IPS-NIHi7 (cell line): ENCODE measurements at regions not wholly inside any gene's neighbourhood (a gene's known extent, or its start where the extent isn't known, plus 50 kb on each side); places are given as distances from the start of the nearest gene placed in this dataset.

ENCODE experiments used
- DNase-seq: peaks from one replicate; pipeline ENCODE4 v3.0.0; 2012; ENCODE audit warnings: mixed read lengths; ENCODE audit errors: extremely low spot score

DNA sequence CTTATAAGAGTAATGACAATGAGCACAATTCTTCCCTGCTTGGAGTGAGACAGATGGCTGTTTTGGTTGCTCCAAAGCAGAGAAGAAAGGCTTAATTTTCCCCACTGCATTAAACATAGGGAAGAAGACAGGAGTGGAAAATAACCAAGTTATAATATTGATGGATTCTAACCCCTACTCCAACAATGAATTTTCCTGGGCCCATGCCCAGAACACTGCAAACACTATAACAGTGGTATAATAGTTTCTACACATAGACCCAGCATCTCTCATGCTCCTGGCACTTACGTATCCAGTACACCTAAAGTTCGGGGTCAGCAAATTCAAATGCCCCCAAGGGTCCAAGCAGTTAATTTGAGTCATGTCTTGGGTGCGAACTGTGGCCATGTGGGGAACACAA lies 613.4 kb downstream of the PLCL1 start:
- no peak for DNase-seq

DNA sequence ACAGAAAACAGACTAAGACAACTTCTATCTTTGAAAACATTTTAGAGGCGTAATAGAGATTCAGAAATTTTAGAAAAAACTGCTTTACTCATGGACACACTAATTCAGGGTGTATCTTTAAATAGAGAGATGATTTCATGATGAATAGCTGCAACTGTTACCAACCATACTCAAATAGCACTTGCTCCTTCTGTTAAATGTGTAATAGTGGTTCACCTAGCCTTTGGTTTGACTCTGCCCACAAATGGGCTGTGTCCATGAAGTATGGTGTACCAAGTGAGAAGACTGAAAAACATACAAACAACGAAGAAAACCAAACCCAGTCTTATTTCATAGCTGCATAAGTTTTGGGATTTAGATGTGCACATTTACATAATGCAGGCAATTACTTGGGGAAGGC lies 610.6 kb downstream of the PLCL1 start:
- DNase-seq: no peak

DNA sequence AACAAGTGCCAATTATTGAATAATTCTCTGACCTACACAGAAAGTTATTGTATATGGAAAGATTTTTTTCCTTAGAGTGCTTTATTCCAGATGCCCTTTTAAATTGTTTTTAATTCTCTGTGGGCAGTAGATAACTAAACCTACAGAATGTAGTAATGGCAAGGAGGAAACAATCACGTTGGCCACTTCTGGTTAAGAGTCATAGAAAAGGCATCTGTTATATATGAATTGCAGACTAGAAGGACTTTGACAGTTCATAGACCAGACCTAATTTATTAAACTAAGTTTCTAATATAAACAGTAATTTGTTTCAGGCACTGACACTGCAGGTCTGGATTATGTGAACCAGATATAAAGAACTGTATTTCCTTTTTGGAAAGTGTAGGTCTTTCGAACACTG lies 607.5 kb downstream of the PLCL1 start:
- DNase-seq: no peak

DNA sequence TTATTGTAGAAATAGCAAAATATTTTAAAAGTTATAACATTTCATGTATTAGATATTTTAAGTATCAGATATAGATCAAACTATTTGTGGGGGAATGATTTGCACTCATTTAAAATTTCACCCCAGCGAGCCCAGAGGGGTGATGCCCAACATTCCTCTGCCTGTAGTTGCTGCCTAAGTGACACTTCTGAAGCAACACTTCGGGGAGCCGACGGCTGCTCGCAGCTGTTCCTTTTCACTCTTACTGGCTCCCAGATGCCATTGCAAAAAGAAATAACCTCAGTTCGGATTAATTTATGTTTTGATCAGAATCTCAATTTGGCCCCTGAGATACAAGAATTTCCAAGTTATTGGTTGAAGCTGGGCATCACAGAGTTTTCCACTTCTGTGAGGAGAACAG lies 603.8 kb downstream of the PLCL1 start:
- DNase-seq: no peak

DNA sequence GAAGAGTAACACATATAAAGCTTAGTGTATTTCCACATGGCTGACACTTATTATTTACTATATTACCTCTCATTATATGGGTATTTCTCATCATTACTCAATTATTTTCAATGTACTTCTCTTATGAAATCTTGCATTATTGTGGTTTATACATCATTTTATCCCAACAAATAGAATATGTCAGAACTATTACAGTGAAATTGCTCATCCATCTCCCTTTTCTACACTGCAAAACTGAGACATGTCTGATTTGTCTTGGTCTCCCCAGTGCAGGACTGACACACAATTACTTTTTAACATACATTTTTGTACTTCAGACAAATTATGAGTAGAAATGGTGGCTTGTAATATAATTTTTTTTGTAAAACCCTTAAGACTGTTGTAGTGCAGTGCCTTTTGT lies 600.9 kb downstream of the PLCL1 start:
- no peak for DNase-seq

GRCh38 chr2:198401644-198402043 lies 597.3 kb downstream of the PLCL1 start:
- no peak for DNase-seq

DNA sequence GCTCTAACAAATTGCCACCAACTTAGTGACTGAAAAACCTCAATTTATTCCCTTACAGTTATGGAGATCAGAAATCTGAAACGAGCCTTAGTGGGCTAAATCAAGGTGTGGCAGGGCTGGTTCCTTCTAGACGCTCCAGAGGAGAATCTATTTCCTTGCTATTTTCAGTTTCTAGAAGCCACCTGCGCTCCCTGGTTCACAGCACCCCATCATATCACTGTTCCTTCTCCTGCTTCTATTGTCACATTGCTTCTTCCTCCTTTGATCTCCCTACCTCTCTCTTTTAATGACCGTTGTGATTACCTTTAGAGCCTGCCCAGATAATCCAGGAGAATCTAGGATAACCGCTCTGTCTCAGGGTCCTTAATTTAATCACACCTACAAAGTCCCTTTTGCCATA lies 596.6 kb downstream of the PLCL1 start:
- DNase-seq: no peak

- DNase-seq: no peak
Observed at GRCh38 chr2:198394208-198394607, 589.8 kb downstream of the PLCL1 start.

- DNase-seq: no peak
Observed at GRCh38 chr2:198390670-198391069, 586.3 kb downstream of the PLCL1 start.

DNA sequence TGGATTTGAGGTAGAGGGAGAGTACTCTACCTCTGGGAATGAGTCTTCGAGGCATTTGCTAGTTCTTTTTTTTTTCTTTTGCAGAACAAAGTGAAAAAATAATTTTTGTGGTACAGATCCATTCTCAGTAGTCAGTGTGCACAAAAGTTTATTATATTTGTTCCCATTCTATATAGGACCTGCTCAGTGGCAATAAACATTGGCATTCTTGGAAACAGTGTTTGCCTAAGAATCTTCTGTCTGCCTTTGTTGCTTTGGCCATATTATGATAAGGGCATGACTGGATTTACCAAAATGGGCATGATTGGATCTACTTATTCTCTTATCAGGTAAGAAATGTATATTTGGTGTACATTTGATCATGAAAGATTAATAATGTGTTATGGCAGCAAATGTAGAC lies 583.3 kb downstream of the PLCL1 start:
- no peak for DNase-seq

GRCh38 chr2:198385856-198386255 lies 581.5 kb downstream of the PLCL1 start:
- DNase-seq: no peak

DNA sequence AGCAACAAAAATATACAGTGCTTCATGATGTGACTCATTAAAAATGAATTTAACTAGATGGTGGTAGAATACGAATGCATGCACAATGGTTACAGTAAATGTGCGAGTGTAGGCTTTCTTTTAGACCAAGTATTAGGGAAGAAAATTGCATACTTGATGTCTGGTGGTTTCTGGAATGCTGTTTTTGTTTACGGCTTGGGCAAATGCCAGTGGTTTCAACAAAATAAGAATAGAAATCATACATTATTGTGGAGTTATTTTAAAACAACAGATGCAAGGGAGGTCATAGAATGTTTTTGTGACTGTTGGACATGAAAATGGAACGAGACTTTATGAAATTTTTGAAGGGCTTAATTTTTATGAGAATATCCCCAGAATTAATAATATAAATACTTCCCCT lies 580.9 kb downstream of the PLCL1 start:
- no peak for DNase-seq

GRCh38 chr2:198383392-198383791 lies 579.0 kb downstream of the PLCL1 start:
- no peak for DNase-seq

DNA sequence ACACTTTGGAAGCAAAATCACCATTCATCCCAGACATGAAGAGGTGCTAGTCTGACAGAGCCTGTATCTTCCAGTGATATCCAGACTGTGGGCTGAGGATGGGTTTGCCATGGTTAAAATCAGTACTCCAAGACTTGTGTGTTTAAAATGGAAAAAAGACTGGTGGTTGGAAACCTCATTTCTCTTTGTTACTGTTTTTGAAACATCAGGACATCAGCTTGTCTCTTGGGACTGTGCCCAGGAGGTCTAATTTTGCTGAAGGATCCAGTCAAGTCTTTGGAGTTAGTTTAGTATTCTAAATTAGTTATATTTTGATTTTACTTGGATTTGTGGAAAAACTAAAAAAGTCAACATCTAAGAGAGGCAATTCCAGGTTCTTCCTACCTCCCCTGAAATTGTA lies 578.4 kb downstream of the PLCL1 start:
- DNase-seq: no peak

DNA sequence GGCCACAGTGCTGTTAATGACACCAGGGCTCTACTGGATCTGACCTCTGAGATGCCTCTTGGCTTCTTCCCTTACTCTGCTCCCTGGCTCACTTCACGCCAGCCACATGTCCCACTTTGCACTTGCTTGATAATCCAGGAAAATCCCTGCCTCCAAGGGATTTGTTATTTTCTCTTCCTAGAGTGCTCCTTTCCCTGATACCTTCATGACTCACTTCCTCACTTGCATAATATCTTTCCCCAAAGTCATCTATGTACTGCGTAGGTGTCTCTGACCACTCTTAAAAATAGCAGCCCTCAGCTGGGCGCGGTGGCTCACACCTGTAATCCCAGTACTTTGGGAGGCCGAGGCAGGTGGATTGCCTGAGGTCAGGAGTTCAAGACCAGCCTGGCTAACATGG lies 572.3 kb downstream of the PLCL1 start:
- no peak for DNase-seq

- no peak for DNase-seq
Observed at GRCh38 chr2:198375083-198375410, 570.7 kb downstream of the PLCL1 start.

DNA sequence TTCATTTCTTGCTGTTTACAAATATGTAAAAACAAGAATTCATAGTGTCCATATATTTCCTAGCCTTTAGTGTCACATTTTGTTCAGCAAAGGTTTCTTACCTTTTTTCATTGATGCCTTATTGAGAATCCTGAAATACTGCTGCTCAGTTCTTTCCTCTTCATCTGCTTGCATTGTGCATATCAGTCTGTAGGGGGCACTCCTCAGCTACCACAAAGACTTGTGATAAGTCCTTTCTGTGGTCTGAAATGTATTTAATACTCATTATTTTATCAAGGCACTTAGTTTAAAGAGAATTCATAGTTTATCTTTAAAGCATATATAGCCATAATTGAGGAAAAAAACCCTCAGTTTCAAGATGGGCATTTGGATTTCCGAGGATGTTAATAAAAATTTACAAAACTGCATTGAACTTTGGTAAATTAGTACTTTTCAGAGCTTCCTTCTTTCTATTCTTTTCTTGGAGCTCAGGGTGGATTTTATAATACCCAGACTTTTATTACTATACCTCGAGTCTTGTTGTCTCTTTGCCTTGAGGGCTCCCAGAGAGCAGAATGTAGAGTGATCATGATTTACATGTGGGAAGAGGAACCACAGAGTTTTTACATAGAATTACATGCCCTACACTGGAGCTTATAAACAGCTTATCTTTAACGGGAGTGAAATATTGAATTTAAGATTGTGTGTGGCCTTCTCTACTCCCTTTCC lies 570.1 kb downstream of the PLCL1 start:
- peak; percentile 57 for DNase-seq

GRCh38 chr2:198371921-198372543 lies 567.6 kb downstream of the PLCL1 start:
- DNase-seq: no peak

- DNase-seq: no peak
Observed at GRCh38 chr2:198371329-198371728, 566.9 kb downstream of the PLCL1 start.

GRCh38 chr2:198368089-198368488 lies 563.7 kb downstream of the PLCL1 start:
- DNase-seq: no peak

DNA sequence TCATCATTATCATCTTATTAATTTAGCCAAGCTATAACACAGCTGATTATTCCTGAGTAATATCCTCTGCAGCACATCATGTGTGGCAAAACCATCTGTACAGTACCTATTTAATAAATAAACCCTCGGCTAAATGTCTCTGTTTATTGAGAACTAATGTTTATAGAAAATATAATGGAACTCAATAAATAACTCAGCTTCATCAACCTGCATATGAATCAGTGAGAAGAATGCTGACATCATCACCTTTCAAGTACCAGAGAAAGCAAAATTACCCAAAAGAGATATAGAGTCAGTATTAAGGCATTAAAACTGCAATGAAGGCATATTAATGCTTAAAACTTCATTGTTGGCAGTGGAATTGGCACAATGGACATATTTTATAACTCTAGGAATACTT lies 558.3 kb downstream of the PLCL1 start:
- no peak for DNase-seq

- DNase-seq: no peak
Observed at GRCh38 chr2:198359308-198359707, 554.9 kb downstream of the PLCL1 start.

GRCh38 chr2:198356157-198356556 lies 551.8 kb downstream of the PLCL1 start:
- no peak for DNase-seq

- no peak for DNase-seq
Observed at GRCh38 chr2:198351647-198352046, 547.3 kb downstream of the PLCL1 start.
